ENCODE measurements at regions not wholly inside any gene's neighbourhood (a gene's known extent, or its start where the extent isn't known, plus 50 kb on each side); places are given as distances from the start of the nearest gene placed in this dataset.

DNA sequence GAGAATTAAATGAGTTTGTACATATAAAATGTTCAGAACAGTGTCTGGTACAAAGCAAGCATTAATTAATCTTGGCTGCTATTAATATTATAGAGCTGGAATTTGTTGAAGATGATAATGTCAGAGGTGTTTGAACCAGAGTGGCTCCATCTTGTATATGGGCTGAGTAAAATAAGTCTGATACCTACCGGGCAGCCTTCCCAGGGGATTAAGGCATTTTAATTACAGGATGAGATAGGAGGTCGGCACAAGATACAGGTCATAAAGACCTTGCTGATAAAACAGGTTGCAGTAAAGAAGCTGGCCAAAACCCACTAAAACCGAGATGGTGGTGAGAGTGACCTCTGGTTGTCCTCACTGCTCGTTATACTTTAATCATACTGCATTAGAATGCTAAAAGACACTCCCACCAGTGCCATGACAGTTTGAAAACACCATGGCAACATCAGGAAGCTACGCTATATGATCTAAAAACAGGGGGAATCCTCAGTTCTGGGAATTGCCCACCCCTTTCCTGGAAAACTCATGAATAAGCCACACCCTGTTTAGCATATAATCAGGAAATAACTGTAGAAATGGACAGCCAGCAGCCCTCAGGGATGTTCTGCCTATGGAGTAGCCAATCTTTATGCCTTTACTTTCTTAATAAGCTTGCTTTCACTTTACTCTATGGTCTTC is 90.2 kb downstream of the PLK2 start:
- H3K4me3 ChIP-seq (ENCODE audit: low read depth, low read length), result no peak overlapping the region
- TF ChIP-seq, protein P1, sequence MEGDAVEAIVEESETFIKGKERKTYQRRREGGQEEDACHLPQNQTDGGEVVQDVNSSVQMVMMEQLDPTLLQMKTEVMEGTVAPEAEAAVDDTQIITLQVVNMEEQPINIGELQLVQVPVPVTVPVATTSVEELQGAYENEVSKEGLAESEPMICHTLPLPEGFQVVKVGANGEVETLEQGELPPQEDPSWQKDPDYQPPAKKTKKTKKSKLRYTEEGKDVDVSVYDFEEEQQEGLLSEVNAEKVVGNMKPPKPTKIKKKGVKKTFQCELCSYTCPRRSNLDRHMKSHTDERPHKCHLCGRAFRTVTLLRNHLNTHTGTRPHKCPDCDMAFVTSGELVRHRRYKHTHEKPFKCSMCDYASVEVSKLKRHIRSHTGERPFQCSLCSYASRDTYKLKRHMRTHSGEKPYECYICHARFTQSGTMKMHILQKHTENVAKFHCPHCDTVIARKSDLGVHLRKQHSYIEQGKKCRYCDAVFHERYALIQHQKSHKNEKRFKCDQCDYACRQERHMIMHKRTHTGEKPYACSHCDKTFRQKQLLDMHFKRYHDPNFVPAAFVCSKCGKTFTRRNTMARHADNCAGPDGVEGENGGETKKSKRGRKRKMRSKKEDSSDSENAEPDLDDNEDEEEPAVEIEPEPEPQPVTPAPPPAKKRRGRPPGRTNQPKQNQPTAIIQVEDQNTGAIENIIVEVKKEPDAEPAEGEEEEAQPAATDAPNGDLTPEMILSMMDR (IDR thresholded peaks at IDR 0.05; ENCODE audit: insufficient read depth, low read depth, low read length), result no peak
- no peak for DNase-seq (ENCODE audit: low read depth)

DNA sequence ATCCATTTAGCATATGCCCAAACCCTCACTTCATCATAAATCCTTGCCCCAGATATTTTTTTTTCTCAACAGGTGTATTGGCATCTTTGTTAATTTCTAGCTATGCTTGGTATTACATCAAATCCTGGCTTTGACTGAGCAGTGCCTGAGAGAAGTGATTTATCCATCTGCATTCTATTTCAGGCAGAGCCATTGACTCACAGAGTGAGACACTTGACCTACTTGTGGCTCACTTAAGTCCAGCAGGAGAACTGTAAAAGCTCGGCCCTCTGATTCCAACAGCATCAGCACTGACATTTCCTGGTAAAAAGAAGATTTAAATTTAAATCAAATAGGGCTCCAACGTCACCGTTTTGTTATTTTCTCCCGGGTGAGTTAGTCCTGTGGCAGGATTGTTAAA is 93.4 kb downstream of the PLK2 start:
- TF ChIP-seq, protein P1 (IDR thresholded peaks at IDR 0.05; ENCODE audit: insufficient read depth, low read depth, low read length), result no peak
- DNase-seq (ENCODE audit: low read depth), result no peak
- no peak overlapping the region for H3K4me3 ChIP-seq (ENCODE audit: low read depth, low read length)

DNA sequence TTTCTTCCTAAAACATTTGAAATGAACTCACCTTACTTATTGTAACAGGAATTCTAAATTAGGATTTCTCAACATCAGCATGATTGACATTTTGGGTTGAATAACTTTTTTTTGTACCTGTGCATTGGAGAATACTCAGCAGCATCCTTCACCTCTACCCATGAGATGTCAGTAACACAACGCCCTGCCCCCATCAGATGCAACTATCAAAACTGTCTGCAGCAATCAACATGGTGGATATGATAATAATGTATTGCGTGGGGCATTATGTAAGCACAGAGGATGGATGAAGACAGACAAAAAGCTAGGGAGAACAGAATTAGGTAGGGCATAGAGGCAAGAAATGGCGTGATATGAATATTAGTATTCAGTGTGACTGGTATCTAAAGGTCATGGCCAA is 94.1 kb downstream of the PLK2 start:
- H3K4me3 ChIP-seq (ENCODE audit: low read depth, low read length), result no peak overlapping the region
- TF ChIP-seq, protein P1 (IDR thresholded peaks at IDR 0.05; ENCODE audit: insufficient read depth, low read depth, low read length), result no peak
- no peak for DNase-seq (ENCODE audit: low read depth)

DNA sequence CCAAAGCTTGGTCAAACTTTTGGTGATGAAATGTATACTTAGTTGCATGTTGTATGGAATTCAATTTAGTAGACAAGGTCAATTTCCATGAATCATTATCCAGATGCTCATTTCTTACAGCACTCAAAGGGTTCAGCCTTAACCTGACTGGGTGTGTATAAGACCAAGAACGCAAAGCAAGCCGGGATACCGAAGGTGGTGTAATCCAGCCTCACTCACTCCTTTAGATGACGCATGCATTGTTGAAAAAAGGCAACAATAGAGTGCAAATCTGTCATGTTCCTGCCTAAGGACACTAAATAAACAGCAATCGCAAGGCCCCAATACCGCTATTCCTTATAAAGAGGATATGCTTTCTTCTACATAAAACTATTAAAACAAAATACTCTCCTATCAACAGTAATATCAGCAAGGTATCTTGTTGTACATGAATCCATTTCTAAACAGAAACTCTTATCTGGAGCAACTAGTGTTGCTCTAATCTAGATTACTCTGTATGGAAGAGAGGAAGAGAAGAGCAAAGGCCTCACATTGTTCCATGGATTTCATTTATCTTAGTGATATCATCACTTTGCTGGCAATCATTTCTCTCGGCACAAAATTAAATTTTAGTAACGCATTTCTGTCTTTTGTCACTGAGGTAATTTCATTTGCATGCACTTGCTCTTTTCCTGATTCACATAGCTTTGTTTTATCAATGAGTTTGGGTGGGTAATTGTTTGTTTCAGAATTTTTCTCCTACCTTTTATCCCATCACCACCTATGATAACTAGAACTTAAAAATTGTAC is 96.2 kb downstream of the PLK2 start:
- H3K4me3 ChIP-seq (ENCODE audit: low read depth, low read length), result no peak overlapping the region
- DNase-seq (ENCODE audit: low read depth), result no peak
- TF ChIP-seq, protein P1 (IDR thresholded peaks at IDR 0.05; ENCODE audit: insufficient read depth, low read depth, low read length), result no peak

DNA sequence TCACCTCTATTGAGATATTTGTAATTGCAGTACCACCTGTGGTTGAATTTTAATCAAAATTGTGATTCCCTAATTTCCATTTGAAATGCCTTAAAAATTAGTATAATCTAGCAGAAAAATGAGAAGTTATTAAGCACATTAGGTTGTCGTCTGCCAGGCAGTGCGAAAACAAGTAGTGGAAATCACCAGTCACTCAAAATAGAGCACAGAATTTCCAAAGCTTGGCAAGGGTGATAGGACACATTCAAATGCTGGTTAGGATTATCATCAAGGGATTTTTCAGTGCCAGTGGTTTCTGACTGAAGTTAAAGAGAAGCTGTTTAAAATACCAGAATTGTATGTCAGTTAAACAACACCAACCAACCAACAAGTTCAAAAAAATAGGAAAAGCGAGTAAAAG is 97.8 kb downstream of the PLK2 start:
- DNase-seq (ENCODE audit: low read depth), result no peak
- no peak overlapping the region for H3K4me3 ChIP-seq (ENCODE audit: low read depth, low read length)
- TF ChIP-seq, protein P1 (IDR thresholded peaks at IDR 0.05; ENCODE audit: insufficient read depth, low read depth, low read length), result no peak

DNA sequence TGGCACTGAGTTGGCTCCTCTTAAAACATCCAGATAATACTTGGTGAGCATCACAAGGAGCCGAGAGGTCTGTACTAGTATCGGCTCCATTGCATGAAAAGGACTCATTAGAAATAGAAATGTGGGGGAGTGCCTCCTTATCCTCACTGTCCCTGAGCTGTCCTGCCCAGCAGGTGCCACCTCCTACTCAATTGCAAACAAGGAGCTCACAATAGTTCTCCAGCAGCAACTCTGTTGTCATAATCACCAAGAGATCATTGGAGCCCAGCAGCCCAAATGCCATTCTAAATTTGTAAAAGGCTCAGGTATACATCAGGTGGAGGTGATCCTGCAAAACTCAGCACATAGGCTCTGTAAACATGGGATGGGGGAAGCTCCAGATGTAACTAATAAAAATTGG is 99.1 kb downstream of the PLK2 start:
- H3K4me3 ChIP-seq (ENCODE audit: low read depth, low read length), result no peak overlapping the region
- TF ChIP-seq, protein P1 (IDR thresholded peaks at IDR 0.05; ENCODE audit: insufficient read depth, low read depth, low read length), result no peak
- DNase-seq (ENCODE audit: low read depth), result no peak
